ACC112 (cell line): ENCODE measurements at regions not wholly inside any gene's neighbourhood (a gene's known extent, or its start where the extent isn't known, plus 50 kb on each side); places are given as distances from the start of the nearest gene placed in this dataset.

ENCODE experiments used
- H2AFZ ChIP-seq: fragments of 200-600 bp; sonication (generic); one replicate; pipeline ENCODE4 v1.6.0; 2017; ENCODE audit warnings: antibody characterized with exemption, low read length; ENCODE audit not compliant: unreplicated experiment
- H3K27ac ChIP-seq: fragments of 200-600 bp; sonication (generic); 2 replicates; pipeline ENCODE4 v1.5.1; 2014; ENCODE audit warnings: low read depth, mild to moderate bottlenecking, antibody characterized with exemption, low read length, moderate library complexity
- H3K27me3 ChIP-seq: fragments of 200-600 bp; sonication (generic); 2 replicates; pipeline ENCODE4 v1.6.1; 2014; ENCODE audit warnings: mild to moderate bottlenecking, antibody characterized with exemption, low read length, moderate library complexity, mixed read lengths; ENCODE audit not compliant: insufficient read depth
- H3K36me3 ChIP-seq: fragments of 200-600 bp; sonication (generic); 2 replicates; pipeline ENCODE4 v1.6.1; 2016; ENCODE audit warnings: mild to moderate bottlenecking, antibody characterized with exemption, low read length, moderate library complexity, mixed read lengths; ENCODE audit not compliant: insufficient read depth
- H3K4me1 ChIP-seq: fragments of 200-600 bp; sonication (generic); one replicate; pipeline ENCODE4 v1.6.1; 2016; ENCODE audit warnings: low read length, mixed read lengths; ENCODE audit not compliant: insufficient read depth, unreplicated experiment, control insufficient read depth
- H3K4me3 ChIP-seq: fragments of 200-600 bp; sonication (generic); 2 replicates; pipeline ENCODE4 v1.5.1; 2014; ENCODE audit warnings: mild to moderate bottlenecking, low read depth, low read length
- H3K79me2 ChIP-seq: fragments of 200-600 bp; sonication (generic); one replicate; pipeline ENCODE4 v1.6.0; 2016; ENCODE audit warnings: low read length; ENCODE audit not compliant: control insufficient read depth, unreplicated experiment, insufficient read depth

DNA sequence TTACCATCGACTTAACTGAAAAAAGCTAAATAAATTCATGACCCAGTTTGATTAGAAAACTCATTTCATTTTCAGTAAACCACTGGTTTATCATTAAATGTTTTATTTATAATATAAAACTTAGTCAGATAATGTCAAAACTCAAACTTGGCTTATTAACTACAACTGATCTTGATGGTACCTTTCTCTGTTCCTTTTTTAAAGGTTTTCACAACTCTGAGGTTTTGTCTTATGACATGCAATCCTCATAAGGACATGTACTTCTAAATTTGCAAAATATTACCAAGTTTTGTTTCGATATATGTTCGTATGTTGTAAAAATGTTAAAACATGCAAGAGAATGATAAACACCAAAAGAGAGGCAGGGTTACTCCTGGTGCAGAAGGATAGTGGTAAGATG lies 82.5 kb upstream of the PDE10A start:
- Histone ChIP-seq H3K36me3 (no peaks in the 10 kb centered on the region), H2AFZ (no peak overlapping the region)

DNA sequence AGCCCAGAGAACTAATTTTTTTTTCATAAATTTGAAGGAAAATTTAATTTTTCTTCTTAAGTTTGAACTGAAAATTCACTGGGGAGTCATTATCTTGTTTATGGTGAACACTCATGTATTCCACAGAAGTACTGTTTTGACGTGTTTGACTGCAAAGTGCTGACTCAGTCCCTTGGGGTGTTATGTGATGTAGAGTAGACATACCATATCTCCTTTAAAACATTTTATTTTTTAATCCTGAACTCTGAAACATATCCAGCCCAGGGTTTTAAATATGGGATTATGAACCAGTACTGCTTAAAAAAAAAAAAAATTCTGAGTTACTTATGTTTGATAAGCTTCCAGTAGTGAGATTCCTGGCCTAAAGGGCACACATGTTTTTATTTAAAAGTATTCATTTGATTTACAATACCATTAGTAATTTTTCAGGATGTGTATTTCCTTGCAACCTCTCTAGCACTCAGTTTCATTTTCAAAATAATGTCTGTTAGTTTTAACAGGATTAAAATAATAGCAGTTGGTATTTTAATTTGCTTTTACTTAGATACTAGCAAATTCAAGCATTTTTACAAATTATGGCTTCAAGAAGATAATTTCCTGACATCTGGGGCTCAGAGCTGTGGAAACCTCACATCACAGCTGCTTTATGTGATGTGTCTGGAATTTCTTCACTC lies 81.7 kb upstream of the PDE10A start:
- no peaks in the 10 kb centered on the region for H3K27me3 ChIP-seq
- no peaks in the 10 kb centered on the region for H3K36me3 ChIP-seq
- H3K79me2 ChIP-seq = no peaks in the 10 kb centered on the region
- peak overlapping the region; percentile 82 for H3K27ac ChIP-seq
- H3K4me1 ChIP-seq = peaks cover 5% of the 10 kb centered on the region
- H2AFZ ChIP-seq = no peak overlapping the region
- 0 out of 2 replicates have a peak overlapping the region, but pooled peaks have one; percentile 20 for H3K4me3 ChIP-seq

More for the DNA sequence above, 82.5 kb upstream of the PDE10A start:
- peaks cover 5% of the 10 kb centered on the region for H3K4me1 ChIP-seq
- no peak overlapping the region for H3K4me3 ChIP-seq
- H3K27me3 ChIP-seq = no peaks in the 10 kb centered on the region
- H3K27ac ChIP-seq = no peak overlapping the region
- no peaks in the 10 kb centered on the region for H3K79me2 ChIP-seq

DNA sequence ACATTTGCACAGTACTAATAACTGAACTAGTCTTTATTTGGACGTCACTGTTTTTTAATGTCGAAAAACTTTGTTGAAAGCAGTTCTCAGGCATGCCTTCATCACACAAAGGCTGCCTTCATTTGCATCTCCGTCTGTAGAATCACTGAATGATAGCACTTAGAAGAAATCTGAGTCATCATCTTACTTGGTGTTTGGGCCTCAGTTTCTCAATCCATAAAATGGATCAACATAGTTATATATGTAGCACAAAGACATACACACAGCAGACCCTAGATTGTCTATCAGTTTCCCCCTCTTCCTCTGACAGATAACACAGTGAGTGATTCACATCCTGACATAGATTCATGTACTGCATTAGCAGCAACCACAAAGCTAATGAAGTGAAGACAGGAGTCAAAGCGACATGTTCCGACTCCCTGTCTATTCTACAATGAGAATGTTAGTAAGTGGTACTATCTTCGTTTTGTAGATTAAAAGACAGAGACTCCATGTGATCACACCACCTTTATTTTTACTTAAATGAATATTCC lies 80.4 kb upstream of the PDE10A start:
- no peak overlapping the region for H3K27ac ChIP-seq
- no peaks in the 10 kb centered on the region for H3K36me3 ChIP-seq
- H3K79me2 ChIP-seq = no peaks in the 10 kb centered on the region
- no peaks in the 10 kb centered on the region for H3K27me3 ChIP-seq
- no peak overlapping the region for H2AFZ ChIP-seq
- H3K4me3 ChIP-seq = no peak overlapping the region
- peaks cover 5% of the 10 kb centered on the region for H3K4me1 ChIP-seq

DNA sequence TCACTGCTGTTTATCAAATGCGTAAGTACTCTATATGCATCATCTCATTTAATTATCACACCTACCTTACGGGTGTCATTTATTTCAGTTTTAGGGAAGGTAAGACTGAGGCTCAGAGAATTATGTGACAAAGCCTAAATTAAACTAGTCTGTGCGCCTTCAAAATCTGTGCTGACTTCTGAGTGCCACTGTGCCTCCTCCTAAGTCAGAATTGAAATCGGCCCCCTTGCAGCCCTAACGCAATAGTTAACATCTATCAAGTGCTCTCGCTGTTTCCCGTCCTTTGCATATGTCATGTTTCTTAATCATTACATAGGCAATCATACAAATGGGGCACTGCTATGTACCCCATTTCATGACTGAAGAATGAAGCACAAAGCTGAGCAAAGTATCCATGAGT lies 79.0 kb upstream of the PDE10A start:
- H3K27me3 ChIP-seq = no peaks in the 10 kb centered on the region
- no peaks in the 10 kb centered on the region for H3K79me2 ChIP-seq
- no peak overlapping the region for H3K4me3 ChIP-seq

DNA sequence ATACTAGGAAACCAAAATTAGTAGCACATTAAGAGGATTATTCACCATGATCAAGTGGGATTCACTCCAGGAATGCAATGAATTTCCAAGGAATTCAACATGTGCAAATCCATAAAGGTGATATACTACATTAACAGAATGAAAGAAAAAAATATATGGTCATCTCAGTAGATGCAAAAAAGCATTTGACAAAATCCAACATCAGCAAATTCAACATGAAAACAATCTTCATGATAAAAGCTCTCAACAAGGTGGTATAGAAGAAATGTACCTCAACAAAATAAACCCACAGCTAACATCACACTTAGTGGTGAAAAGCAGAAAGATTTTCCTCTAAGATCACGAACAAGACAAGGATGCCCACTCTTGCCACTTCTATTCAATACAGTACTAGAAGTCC lies 74.4 kb upstream of the PDE10A start:
- H3K27ac ChIP-seq = no peak overlapping the region
- no peak overlapping the region for H3K4me3 ChIP-seq
- H3K79me2 ChIP-seq = no peaks in the 10 kb centered on the region
- H3K4me1 ChIP-seq = no peaks in the 10 kb centered on the region
- H2AFZ ChIP-seq = no peak overlapping the region
- no peaks in the 10 kb centered on the region for H3K36me3 ChIP-seq
- H3K27me3 ChIP-seq = no peaks in the 10 kb centered on the region

More for the DNA sequence above, 79.0 kb upstream of the PDE10A start:
- no peaks in the 10 kb centered on the region for H3K36me3 ChIP-seq
- peaks cover 5% of the 10 kb centered on the region for H3K4me1 ChIP-seq
- H2AFZ ChIP-seq = no peak overlapping the region
- no peak overlapping the region for H3K27ac ChIP-seq

DNA sequence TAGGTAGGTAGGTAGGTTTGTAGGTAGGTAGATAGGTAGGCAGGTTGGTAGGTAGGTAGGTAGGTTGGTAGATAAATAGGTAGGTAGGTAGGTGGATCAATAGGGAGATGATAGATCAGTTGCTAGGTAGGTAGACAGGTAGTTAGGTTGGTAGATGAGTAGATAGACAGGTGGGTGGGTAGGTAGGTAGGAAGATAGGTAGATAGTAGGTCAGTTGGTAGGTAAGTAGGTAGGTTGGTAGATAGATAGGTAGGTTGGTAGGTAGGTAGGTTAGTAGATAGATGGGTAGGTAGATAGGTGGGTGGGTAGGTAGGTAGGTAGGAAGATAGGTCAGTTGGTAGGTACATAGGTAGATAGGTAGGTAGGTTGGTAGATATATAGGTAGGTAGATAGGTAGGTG lies 72.0 kb upstream of the PDE10A start:
- H2AFZ ChIP-seq = no peak overlapping the region
- H3K4me1 ChIP-seq = no peaks in the 10 kb centered on the region
- H3K4me3 ChIP-seq = no peak overlapping the region
- H3K79me2 ChIP-seq = no peaks in the 10 kb centered on the region
- no peaks in the 10 kb centered on the region for H3K36me3 ChIP-seq
- H3K27me3 ChIP-seq = no peaks in the 10 kb centered on the region
- no peak overlapping the region for H3K27ac ChIP-seq

DNA sequence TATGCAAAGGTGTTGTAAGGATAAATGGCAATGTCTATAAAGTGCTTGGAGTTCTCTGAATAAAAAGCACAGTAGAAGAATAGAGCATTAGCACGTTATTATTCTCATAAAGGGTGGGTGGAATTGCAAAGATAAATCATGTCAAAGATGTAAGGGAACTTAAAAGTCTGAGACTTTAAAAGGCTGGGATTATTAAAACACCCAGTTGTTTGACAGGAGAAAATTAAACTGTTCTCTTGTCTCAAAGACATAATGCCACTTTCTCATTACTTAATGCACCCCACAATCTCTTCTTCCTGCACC lies 70.4 kb upstream of the PDE10A start:
- no peak overlapping the region for H3K27ac ChIP-seq
- H3K79me2 ChIP-seq = no peaks in the 10 kb centered on the region
- H3K27me3 ChIP-seq = no peaks in the 10 kb centered on the region
- H3K4me3 ChIP-seq = no peak overlapping the region
- no peak overlapping the region for H2AFZ ChIP-seq
- no peaks in the 10 kb centered on the region for H3K36me3 ChIP-seq
- H3K4me1 ChIP-seq = no peaks in the 10 kb centered on the region

DNA sequence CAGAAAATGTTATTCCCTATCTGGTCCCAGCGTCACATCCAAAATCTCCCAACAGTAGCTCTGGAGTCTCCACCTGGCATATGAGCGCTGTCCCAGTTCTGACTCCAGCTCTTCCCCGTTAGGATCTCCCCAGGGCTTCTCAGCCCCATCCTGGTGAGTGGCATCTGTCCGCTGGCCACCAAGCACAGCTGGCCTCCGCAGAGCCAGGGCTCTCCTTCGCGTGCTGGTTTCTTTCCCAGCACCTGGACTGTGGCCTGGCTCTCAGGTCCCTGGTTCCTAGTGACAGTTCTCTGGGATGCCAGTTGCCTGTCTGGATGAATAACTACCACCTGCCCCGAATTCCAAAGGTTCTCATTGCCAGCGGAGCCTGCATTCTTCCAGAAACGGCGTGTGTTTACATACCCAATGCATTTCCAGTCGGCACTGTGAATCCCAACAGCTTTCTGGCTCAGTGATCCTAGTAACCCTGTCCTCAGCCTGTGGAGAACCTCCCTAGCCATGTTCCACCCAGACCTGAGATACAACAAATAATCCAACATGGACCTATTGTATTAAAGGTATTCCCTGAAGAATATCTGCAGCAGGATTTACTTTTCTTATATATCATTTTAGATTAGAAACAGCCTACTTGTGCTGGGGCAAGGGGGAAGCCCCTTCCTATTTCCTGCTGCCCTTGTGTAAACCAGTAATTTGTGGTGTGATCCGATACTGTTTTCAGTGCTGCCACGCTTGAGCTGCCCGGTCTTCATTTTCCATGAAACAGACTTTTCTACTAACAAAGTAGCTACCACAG lies 69.9 kb upstream of the PDE10A start:
- no peaks in the 10 kb centered on the region for H3K4me1 ChIP-seq

DNA sequence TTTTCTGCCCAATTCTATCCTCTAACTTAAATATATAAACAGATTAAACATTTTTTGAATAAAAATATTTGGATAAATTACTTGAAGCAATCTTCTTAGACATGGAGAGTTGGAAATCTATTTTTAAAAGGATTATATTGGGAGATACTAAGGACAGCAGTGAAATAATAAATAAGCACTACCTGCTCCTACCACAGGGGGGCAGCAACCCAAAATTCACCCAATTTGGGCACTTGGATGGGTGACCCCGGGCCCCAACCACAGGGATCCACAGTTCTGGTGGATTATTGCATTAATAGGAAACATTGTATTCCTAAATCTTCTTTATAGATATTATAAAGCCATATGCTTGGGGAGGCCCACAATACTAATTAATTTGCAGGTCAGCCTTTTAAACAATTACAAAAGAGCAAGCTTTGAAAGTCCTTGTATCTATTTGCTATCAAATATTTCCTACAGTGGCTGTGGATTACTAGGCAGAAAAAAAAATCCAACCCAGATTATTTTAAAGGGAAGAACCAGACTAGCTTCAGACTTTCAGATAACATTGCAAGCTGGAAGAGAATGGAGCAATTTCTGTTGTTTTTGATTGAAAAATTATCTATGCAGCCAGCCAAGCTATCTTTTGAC lies 66.4 kb upstream of the PDE10A start:
- H3K4me1 ChIP-seq = no peaks in the 10 kb centered on the region
- H3K4me3 ChIP-seq = no peak overlapping the region
- H3K79me2 ChIP-seq = no peaks in the 10 kb centered on the region
- no peaks in the 10 kb centered on the region for H3K27me3 ChIP-seq
- H3K27ac ChIP-seq = no peak overlapping the region
- no peak overlapping the region for H2AFZ ChIP-seq
- H3K36me3 ChIP-seq = no peaks in the 10 kb centered on the region

More for the DNA sequence above, 69.9 kb upstream of the PDE10A start:
- no peaks in the 10 kb centered on the region for H3K36me3 ChIP-seq
- H2AFZ ChIP-seq = no peak overlapping the region
- H3K27ac ChIP-seq = no peak overlapping the region
- no peaks in the 10 kb centered on the region for H3K79me2 ChIP-seq
- H3K4me3 ChIP-seq = no peak overlapping the region
- H3K27me3 ChIP-seq = no peaks in the 10 kb centered on the region

DNA sequence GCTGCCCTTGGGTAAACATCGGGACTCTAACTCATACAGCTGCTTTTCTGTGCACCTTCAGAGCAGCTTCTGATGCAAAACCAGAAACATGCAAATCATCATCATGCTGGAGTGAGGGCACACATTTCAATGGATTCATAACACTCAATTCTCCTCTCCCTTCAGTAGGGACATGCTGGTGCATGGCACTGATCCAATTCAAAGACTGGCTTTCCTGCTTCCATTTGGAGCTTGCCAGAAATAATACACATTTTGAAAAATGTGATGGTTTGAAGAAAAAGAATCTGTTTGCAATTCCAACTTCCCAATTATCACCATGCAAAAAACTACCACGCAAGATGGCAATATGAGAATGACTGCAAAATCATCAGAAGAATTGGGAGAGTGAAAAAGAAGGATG lies 65.2 kb upstream of the PDE10A start:
- H3K4me3 ChIP-seq = no peak overlapping the region
- no peaks in the 10 kb centered on the region for H3K79me2 ChIP-seq
- no peak overlapping the region for H2AFZ ChIP-seq
- no peaks in the 10 kb centered on the region for H3K36me3 ChIP-seq
- no peak overlapping the region for H3K27ac ChIP-seq
- H3K4me1 ChIP-seq = no peaks in the 10 kb centered on the region
- no peaks in the 10 kb centered on the region for H3K27me3 ChIP-seq
